Astrocyte of the cerebellum (primary cell): ENCODE measurements at regions not wholly inside any gene's neighbourhood (a gene's known extent, or its start where the extent isn't known, plus 50 kb on each side); places are given as distances from the start of the nearest gene placed in this dataset.

Source experiments
- DNase-seq: peaks from one replicate; pipeline ENCODE4 v3.0.0-alpha.2; 2011; ENCODE audit warnings: low read depth
- H3K4me3 ChIP-seq: 2 replicates; pipeline ENCODE4 v1.5.1; 2011; ENCODE audit warnings: mild to moderate bottlenecking, low read depth, low read length, moderate library complexity
- in situ Hi-C: cut with HindIII; loops from 2 replicates; pipeline ENCODE4 v1.10.0; 2017; ENCODE audit warnings: low sequenced_read_pairs
- TF ChIP-seq, protein P1 (sequence below): IDR thresholded peaks from 2 replicates; pipeline ENCODE4 v1.5.1; 2012; ENCODE audit warnings: low read length, low read depth, moderate library complexity, mild to moderate bottlenecking; ENCODE audit errors: missing control alignments

DNA sequence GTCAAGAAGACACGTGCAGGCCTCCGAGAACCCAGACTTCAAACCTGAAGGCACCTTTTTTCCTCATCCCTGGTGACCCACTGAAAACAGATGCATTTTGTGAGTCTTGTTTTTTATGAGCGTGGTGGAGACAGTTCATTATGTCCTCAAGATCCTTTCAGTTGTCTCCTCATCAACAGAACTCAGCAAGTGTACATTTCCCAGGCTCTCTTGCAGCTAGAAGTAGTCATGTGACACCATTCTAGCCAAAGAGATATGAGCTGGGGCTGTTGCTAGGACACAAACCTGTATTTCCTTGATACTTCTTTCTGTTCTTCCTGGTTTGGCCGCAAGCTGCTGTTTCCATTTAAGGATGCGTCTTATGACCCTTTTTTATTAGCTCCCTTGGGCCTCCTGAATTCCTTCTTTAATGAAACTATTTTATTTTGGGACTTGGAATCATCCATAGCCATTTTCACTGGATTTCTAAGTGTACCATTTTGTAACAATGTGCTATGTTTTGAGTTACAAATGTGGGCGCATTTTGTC lies 135.7 kb upstream of the FOXF1 start:
- DNase-seq, result no peak
- TF ChIP-seq, protein P1, sequence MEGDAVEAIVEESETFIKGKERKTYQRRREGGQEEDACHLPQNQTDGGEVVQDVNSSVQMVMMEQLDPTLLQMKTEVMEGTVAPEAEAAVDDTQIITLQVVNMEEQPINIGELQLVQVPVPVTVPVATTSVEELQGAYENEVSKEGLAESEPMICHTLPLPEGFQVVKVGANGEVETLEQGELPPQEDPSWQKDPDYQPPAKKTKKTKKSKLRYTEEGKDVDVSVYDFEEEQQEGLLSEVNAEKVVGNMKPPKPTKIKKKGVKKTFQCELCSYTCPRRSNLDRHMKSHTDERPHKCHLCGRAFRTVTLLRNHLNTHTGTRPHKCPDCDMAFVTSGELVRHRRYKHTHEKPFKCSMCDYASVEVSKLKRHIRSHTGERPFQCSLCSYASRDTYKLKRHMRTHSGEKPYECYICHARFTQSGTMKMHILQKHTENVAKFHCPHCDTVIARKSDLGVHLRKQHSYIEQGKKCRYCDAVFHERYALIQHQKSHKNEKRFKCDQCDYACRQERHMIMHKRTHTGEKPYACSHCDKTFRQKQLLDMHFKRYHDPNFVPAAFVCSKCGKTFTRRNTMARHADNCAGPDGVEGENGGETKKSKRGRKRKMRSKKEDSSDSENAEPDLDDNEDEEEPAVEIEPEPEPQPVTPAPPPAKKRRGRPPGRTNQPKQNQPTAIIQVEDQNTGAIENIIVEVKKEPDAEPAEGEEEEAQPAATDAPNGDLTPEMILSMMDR, result no peak
- H3K4me3 ChIP-seq, result no peak overlapping the region
- in situ Hi-C loops, result no loop called here

DNA sequence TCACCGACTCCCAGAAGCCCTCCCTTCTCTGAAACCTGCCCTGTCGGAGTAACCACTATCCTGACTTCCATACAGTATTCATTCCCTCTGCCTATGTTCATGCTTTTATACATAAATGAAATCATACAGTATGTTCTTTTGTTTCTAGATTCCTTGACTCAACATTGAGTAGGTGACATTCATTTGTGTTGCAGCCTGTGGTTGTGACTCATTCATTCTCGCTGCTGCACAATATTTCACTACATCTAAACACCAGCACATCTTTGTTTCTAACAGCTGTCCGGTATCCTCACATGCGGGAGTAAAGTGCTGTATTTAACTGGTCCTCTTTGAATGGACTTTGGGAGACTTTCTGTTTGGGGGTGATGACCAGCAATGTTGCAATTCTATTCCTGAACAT lies 135.0 kb upstream of the FOXF1 start:
- DNase-seq, result no peak
- no peak overlapping the region for H3K4me3 ChIP-seq
- TF ChIP-seq, protein P1, result no peak
- in situ Hi-C loops, result no loop called here

DNA sequence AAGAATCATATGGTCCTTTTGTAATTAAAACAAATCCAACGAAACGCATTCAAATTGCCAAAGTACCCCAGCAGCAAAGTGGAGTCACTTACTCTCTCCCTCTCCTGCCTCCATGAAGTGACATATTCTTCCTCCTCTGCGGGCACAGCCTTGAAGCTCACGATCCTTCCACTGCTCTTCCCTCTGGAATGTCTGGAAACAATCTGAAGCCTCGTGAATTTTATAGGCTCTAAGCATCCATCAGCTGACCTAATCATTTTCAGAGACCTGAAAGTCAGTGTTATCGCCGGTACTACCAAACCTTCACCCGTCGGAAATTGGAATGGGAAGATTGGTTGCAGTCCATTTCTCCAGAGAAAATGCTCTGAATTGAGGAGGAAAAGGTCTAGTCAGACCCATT lies 134.5 kb upstream of the FOXF1 start:
- H3K4me3 ChIP-seq, result no peak overlapping the region
- no peak for DNase-seq
- TF ChIP-seq, protein P1, result no peak
- in situ Hi-C loops, result no loop called here

DNA sequence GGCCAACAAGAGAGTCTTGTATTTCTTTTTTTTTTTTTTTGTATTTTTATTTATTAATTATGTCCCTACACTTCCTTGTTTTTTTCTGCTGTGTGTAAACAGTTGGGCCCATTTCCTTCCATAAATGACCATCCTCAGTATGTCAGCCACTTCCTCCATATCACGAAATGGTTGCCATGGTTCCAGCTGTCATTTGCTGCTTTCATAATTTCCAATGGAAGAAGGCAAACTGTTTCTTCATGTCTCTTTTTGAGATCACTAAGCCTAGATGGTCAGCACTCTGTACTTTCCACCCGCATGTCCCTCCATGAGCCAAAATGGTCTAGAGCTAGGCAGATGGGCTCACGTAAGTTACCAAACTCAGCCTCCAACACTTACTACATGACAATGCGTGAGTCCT lies 133.5 kb upstream of the FOXF1 start:
- in situ Hi-C loops, result no loop called here
- H3K4me3 ChIP-seq, result no peak overlapping the region
- TF ChIP-seq, protein P1, result no peak
- no peak for DNase-seq

DNA sequence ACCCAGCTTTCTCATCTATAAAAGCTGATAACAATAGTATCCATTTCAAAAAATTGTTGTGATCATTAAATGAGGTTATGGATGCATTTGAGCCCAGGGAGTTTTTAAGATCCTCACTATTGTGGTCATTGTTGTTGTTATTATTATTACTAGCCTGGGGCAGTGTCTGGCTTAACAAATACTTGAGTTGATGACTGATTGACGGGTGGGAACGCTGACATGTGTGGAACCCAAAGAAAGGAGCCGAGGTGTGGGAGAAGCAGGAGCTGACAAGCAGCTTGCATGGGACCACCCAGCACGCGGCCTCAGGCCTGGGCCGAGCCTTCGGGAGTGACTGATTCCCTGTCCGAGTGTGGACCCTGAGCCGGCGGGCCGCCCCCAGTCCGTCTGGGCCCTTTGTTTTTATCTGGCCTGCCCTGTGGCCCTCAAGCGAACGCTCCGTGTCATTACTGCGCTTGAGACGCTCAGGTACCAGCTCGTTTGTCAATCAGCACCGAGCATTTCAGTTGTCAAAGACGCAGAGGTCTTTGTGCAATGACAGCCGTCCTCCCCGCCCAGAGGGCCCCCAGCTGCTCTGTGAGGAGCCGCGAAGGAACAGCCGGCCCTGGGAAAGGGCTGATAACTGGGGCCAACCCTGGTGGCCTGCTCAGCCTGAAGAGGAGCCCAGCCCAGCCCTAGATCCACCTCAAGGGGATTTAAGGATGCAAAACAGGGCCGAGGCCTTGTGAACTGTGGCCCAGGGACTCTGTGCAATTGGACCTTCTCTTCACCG lies 132.9 kb upstream of the FOXF1 start:
- H3K4me3 ChIP-seq, result no peak overlapping the region
- DNase-seq, result no peak
- in situ Hi-C loops, result no loop called here
- TF ChIP-seq, protein P1, result no peak

DNA sequence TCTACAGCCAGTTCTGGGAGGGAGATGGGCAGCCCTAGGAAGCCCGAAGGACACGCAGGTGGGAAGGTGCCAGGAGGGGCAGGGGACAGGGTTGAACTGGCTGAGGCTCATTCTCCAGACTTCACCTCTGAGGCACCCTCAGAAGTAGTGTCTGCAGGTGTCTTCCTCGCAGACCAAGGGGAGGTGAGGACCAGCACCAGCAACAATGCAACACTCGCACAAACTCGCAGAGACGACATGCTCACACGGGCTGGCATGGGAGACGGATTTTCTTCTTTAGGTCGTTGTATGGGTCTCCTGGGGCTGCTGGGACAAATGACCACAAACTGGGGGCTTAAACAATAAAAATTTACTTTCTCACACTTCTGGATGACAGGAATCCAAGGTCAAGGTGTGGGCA lies 132.2 kb upstream of the FOXF1 start:
- TF ChIP-seq, protein P1, result no peak
- H3K4me3 ChIP-seq, result no peak overlapping the region
- DNase-seq, result no peak
- in situ Hi-C loops, result no loop called here
